Hindlimb muscle (tissue), 1 donor: ENCODE measurements at regions not wholly inside any gene's neighbourhood (a gene's known extent, or its start where the extent isn't known, plus 50 kb on each side); places are given as distances from the start of the nearest gene placed in this dataset.

Experiments used
- DNase-seq: peaks from one replicate; pipeline ENCODE4 v3.0.0-alpha.2; 2013

GRCh38 chr12:125272383-125272933, 207.2 kb downstream of the AACS start:
- DNase-seq: no peak

- DNase-seq: no peak
Observed at GRCh38 chr12:125276567-125276966, 211.3 kb downstream of the AACS start.

GRCh38 chr12:125280482-125281377, 215.5 kb downstream of the AACS start:
- DNase-seq: no peak

GRCh38 chr12:125282921-125283320, 217.7 kb downstream of the AACS start:
- no peak for DNase-seq

- no peak for DNase-seq
Observed at GRCh38 chr12:125283521-125283920, 218.3 kb downstream of the AACS start.

- DNase-seq: no peak
Observed at GRCh38 chr12:125284087-125284486, 218.9 kb downstream of the AACS start.

- no peak for DNase-seq
Observed at GRCh38 chr12:125284945-125285685, 219.9 kb downstream of the AACS start.

GRCh38 chr12:125286005-125286727, 220.9 kb downstream of the AACS start:
- no peak for DNase-seq

GRCh38 chr12:125287155-125287847, 222.1 kb downstream of the AACS start:
- DNase-seq: no peak

- DNase-seq: no peak
Observed at GRCh38 chr12:125288931-125289928, 224.0 kb downstream of the AACS start.

GRCh38 chr12:125289970-125290369, 224.7 kb downstream of the AACS start:
- DNase-seq: no peak

- no peak for DNase-seq
Observed at GRCh38 chr12:125292700-125293099, 227.5 kb downstream of the AACS start.

- DNase-seq: no peak
Observed at GRCh38 chr12:125295550-125295949, 230.3 kb downstream of the AACS start.

GRCh38 chr12:125296701-125297100, 231.5 kb downstream of the AACS start:
- DNase-seq: no peak

GRCh38 chr12:125299840-125300239, 234.6 kb downstream of the AACS start:
- no peak for DNase-seq

GRCh38 chr12:125300249-125300648, 235.0 kb downstream of the AACS start:
- DNase-seq: no peak

GRCh38 chr12:125303337-125303736, 238.1 kb downstream of the AACS start:
- DNase-seq: no peak

- DNase-seq: no peak
Observed at GRCh38 chr12:125304029-125304428, 238.8 kb downstream of the AACS start.

GRCh38 chr12:125305231-125305630, 240.0 kb downstream of the AACS start:
- no peak for DNase-seq

- no peak for DNase-seq
Observed at GRCh38 chr12:125310461-125310860, 245.2 kb downstream of the AACS start.

- no peak for DNase-seq
Observed at GRCh38 chr12:125311050-125311449, 245.8 kb downstream of the AACS start.
